Activated B cell treated with CpG ODN at 0.5 μM for 24 hours (primary cell): ENCODE measurements at regions not wholly inside any gene's neighbourhood (a gene's known extent, or its start where the extent isn't known, plus 50 kb on each side); places are given as distances from the start of the nearest gene placed in this dataset.

Source experiments
- ATAC-seq: fragments of 200-7000 bp; cut with Tn5 transposase; one replicate; pipeline ENCODE4 v1.10.0; 2021; ENCODE audit warnings: low read depth, mild to moderate bottlenecking, moderate library complexity
- CTCF ChIA-PET: fragments of 350-600 bp; sonication (Branson Sonifier 250); formaldehyde crosslinking; loops from one replicate; lab custom pipeline; 2021; ENCODE audit warnings: antibody characterized with exemption; lab: Charles Lee
- POLR2A ChIA-PET: fragments of 350-600 bp; sonication (Branson Sonifier 250); formaldehyde crosslinking; loops from one replicate; lab custom pipeline; 2021; ENCODE audit warnings: antibody characterized with exemption; lab: Charles Lee
- DNase-seq: peaks from one replicate; pipeline ENCODE4 v3.0.0; 2022
- H3K27ac Mint-ChIP-seq: one replicate; pipeline ENCODE4 v1.8.0; 2020; ENCODE audit warnings: mixed read lengths
- H3K27me3 Mint-ChIP-seq: one replicate; pipeline ENCODE4 v1.8.0; 2021; ENCODE audit warnings: mixed read lengths
- H3K36me3 Mint-ChIP-seq: one replicate; pipeline ENCODE4 v1.8.0; 2021; ENCODE audit warnings: low read depth, mixed read lengths
- H3K4me1 Mint-ChIP-seq: one replicate; pipeline ENCODE4 v1.8.0; 2021; ENCODE audit warnings: mixed read lengths
- H3K4me3 Mint-ChIP-seq: one replicate; pipeline ENCODE4 v1.8.0; 2020; ENCODE audit warnings: mild to moderate bottlenecking, mixed read lengths
- H3K9me3 Mint-ChIP-seq: one replicate; pipeline ENCODE4 v1.8.0; 2020; ENCODE audit warnings: mixed read lengths
- intact Hi-C: fragments of 100-400 bp; cut with micrococcal nuclease; formaldehyde crosslinking; loops from one replicate; pipeline ENCODE4 v1.15.1; 2024
- TF ChIP-seq, protein P1 (sequence below): fragments of 200-600 bp; IDR thresholded peaks from one replicate; pipeline ENCODE4 v1.8.0; 2022; ENCODE audit warnings: antibody characterized with exemption, mild to moderate bottlenecking

DNA sequence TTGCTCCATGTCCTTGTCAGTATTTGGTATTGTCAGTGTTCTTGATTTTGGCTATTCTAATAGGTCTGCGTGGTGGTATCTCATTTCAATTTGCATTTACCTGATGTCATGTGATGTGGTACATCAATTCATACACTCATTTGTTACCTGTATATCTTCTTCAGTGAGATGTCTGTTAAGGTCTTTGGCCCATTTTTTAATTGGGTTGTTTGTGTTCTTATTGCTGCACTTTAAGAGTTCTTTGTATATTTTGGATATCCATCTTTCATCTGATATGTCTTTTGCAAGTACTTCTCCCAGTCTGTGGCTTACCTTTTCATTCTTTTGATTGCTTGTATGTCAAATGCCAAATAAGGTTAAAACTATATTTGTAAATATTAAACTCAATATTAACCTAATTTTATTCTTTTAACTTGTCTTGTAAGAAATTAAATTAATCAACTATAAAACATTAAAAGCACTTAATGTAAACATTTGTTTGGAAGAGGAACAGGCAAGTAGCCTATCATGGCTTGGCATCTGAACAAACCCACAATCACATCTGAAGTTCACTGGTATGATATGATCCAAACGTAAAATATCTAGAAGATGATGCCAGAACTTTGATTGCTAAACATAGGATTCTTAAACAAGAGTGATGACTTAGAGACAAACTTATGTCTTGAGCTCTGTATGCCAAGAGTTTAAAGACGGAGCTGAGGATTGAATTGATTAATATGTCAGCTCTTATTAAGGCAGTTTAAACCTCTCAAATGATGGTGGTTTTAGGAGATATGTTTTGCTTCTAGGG lies 587.3 kb downstream of the ANXA1 start:
- TF ChIP-seq, protein P1, sequence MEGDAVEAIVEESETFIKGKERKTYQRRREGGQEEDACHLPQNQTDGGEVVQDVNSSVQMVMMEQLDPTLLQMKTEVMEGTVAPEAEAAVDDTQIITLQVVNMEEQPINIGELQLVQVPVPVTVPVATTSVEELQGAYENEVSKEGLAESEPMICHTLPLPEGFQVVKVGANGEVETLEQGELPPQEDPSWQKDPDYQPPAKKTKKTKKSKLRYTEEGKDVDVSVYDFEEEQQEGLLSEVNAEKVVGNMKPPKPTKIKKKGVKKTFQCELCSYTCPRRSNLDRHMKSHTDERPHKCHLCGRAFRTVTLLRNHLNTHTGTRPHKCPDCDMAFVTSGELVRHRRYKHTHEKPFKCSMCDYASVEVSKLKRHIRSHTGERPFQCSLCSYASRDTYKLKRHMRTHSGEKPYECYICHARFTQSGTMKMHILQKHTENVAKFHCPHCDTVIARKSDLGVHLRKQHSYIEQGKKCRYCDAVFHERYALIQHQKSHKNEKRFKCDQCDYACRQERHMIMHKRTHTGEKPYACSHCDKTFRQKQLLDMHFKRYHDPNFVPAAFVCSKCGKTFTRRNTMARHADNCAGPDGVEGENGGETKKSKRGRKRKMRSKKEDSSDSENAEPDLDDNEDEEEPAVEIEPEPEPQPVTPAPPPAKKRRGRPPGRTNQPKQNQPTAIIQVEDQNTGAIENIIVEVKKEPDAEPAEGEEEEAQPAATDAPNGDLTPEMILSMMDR, result no peak
- H3K27me3 Mint-ChIP-seq, result no peaks in the 10 kb centered on the region
- peaks cover 5% of the 10 kb centered on the region for H3K9me3 Mint-ChIP-seq
- ATAC-seq (no peak), DNase-seq (no peak)
- H3K4me1 Mint-ChIP-seq, result no peaks in the 10 kb centered on the region
- no peak overlapping the region for H3K4me3 Mint-ChIP-seq
- no peaks in the 10 kb centered on the region for H3K36me3 Mint-ChIP-seq
- CTCF ChIA-PET, result no interaction called here
- H3K27ac Mint-ChIP-seq, result no peak overlapping the region
- POLR2A ChIA-PET, result no interaction called here
- intact Hi-C loops, result no loop called here

DNA sequence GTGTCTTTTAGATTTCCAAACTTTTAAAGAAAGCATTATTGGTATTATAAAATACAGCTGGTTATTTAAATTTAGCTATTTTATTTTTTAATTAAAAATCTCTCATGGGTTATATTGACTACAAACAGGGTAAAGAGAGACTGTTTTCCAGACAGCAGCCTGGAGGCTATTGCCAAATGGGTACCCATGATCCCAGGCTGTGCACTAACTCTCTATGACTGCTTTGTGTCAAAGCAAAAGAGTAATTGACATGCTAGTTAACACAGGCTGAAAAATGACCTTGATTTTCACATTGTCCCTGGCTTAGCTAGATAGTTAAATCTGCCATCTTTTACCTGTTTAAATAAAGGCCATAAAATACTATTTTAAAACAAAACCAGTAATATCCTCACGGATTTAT lies 589.7 kb downstream of the ANXA1 start:
- peaks cover 8% of the 10 kb centered on the region for H3K9me3 Mint-ChIP-seq
- no peak for DNase-seq
- no peaks in the 10 kb centered on the region for H3K4me1 Mint-ChIP-seq
- ATAC-seq, result no peak
- POLR2A ChIA-PET, result no interaction called here
- H3K4me3 Mint-ChIP-seq, result no peak overlapping the region
- TF ChIP-seq, protein P1, result no peak
- no peaks in the 10 kb centered on the region for H3K27me3 Mint-ChIP-seq
- CTCF ChIA-PET, result no interaction called here
- no peaks in the 10 kb centered on the region for H3K36me3 Mint-ChIP-seq
- intact Hi-C loops, result no loop called here
- no peak overlapping the region for H3K27ac Mint-ChIP-seq

- H3K4me1 Mint-ChIP-seq, result no peaks in the 10 kb centered on the region
- no peaks in the 10 kb centered on the region for H3K27me3 Mint-ChIP-seq
- H3K27ac Mint-ChIP-seq, result no peak overlapping the region
- no peak overlapping the region for H3K4me3 Mint-ChIP-seq
- TF ChIP-seq, protein P1, result no peak
- ChIA-PET POLR2A (no interaction called here), CTCF (no interaction called here)
- intact Hi-C loops, result no loop called here
- no peak for DNase-seq
- peaks cover 5% of the 10 kb centered on the region for H3K9me3 Mint-ChIP-seq
- H3K36me3 Mint-ChIP-seq, result no peaks in the 10 kb centered on the region
- no peak for ATAC-seq
Observed at GRCh38 chr9:73742412-73742811, 590.7 kb downstream of the ANXA1 start.

- intact Hi-C loops, result no loop called here
- CTCF ChIA-PET, result no interaction called here
- no peaks in the 10 kb centered on the region for H3K27me3 Mint-ChIP-seq
Observed at GRCh38 chr9:73743826-73744225, 592.2 kb downstream of the ANXA1 start.

GRCh38 chr9:73745598-73745997 lies 593.9 kb downstream of the ANXA1 start:
- H3K4me1 Mint-ChIP-seq, result no peaks in the 10 kb centered on the region
- intact Hi-C loops, result no loop called here
- CTCF ChIA-PET, result no interaction called here

More at GRCh38 chr9:73743826-73744225, 592.2 kb downstream of the ANXA1 start:
- POLR2A ChIA-PET, result no interaction called here
- Mint-ChIP-seq H3K4me3 (no peak overlapping the region), H3K4me1 (no peaks in the 10 kb centered on the region), H3K36me3 (no peaks in the 10 kb centered on the region), H3K27ac (no peak overlapping the region), H3K9me3 (peaks cover 8% of the 10 kb centered on the region)
- TF ChIP-seq, protein P1, result no peak
- ATAC-seq, result no peak
- DNase-seq, result no peak

More at GRCh38 chr9:73745598-73745997, 593.9 kb downstream of the ANXA1 start:
- no peak for ATAC-seq
- H3K9me3 Mint-ChIP-seq, result peaks cover 9% of the 10 kb centered on the region
- H3K27me3 Mint-ChIP-seq, result no peaks in the 10 kb centered on the region
- no peak for DNase-seq
- POLR2A ChIA-PET, result no interaction called here
- TF ChIP-seq, protein P1, result no peak
- H3K36me3 Mint-ChIP-seq, result no peaks in the 10 kb centered on the region
- no peak overlapping the region for H3K27ac Mint-ChIP-seq
- H3K4me3 Mint-ChIP-seq, result no peak overlapping the region
